ENCODE measurements at regions not wholly inside any gene's neighbourhood (a gene's known extent, or its start where the extent isn't known, plus 50 kb on each side); places are given as distances from the start of the nearest gene placed in this dataset.

- Histone ChIP-seq H3K36me3 (ENCODE audit: control insufficient read depth in 2 of 2, extremely low read depth in 1 of 2, insufficient read depth in 2 of 2, low read length in 2 of 2) (no peaks in the 10 kb centered on the region), H3K4me1 (ENCODE audit: control insufficient read depth, extremely low read depth, insufficient read depth, low read length) (no peaks in the 10 kb centered on the region), H3K9me3 (replicated peaks; ENCODE audit: control insufficient read depth, insufficient read depth, low read length) (no peaks in the 10 kb centered on the region), H4K20me1 (replicated peaks; ENCODE audit: control insufficient read depth, extremely low read depth, insufficient read depth, low read length) (no peaks in the 10 kb centered on the region), H3K9ac (replicated peaks; ENCODE audit: extremely low read depth, insufficient read depth, low read length) (no peak overlapping the region), H3K27ac (ENCODE audit: insufficient read depth, low read depth, low read length) (no peak overlapping the region), H2AFZ (ENCODE audit: low read depth, low read length) (no peak overlapping the region), H3K4me3 (replicated peaks in 1 of 3; ENCODE audit: insufficient read depth in 1 of 3, low read depth in 1 of 3, low read length in 3 of 3) (no peak overlapping the region), H3K9me1 (replicated peaks; ENCODE audit: control insufficient read depth, extremely low read depth, insufficient read depth, low read length) (no peaks in the 10 kb centered on the region), H3K79me2 (ENCODE audit: control insufficient read depth, insufficient read depth, low read length) (no peaks in the 10 kb centered on the region), H3K4me2 (ENCODE audit: insufficient read depth, low read length) (no peak overlapping the region), H3K27me3 (ENCODE audit: control insufficient read depth in 2 of 2, insufficient read depth in 2 of 2, low read length in 2 of 2) (no peaks in the 10 kb centered on the region)
- DNase-seq (ENCODE audit: low read depth, low spot score), result no peak
- POLR2A ChIA-PET, result no interaction called here
- FAIRE-seq, result no peak
- dilution Hi-C loops (cut with MboI; ENCODE audit: extremely low pct_ligation_motif_present, low sequenced_read_pairs) (no loop called here), intact Hi-C loops (cut with micrococcal nuclease) (no loop called here)
- CTCF ChIA-PET, result no interaction called here
- BruUV-seq (replicated peaks), result no TSS peak
- no peak for TF ChIP-seq JUN (IDR thresholded peaks at IDR 0.05; ENCODE audit: borderline replicate concordance, insufficient read depth, insufficient read length, low read depth)
- TF ChIP-seq CTCF (IDR thresholded peaks at IDR 0.05; ENCODE audit: extremely low read depth in 1 of 2, insufficient read depth in 1 of 2, low read depth in 1 of 2, low read length in 2 of 2), result no peak
- TF ChIP-seq MYC (IDR thresholded peaks at IDR 0.05; ENCODE audit: low read depth, low read length), result no peak
- no peak for TF ChIP-seq POLR2AphosphoS5 (IDR thresholded peaks at IDR 0.05; ENCODE audit: insufficient read depth, low read depth, low read length)
- no peak for TF ChIP-seq EZH2 (IDR thresholded peaks at IDR 0.05; ENCODE audit: borderline replicate concordance, low read depth, low read length, severe bottlenecking)
- no peak for TF ChIP-seq GATA2 (IDR thresholded peaks at IDR 0.05; ENCODE audit: insufficient read depth, insufficient read length, low read depth, low read length)
- TF ChIP-seq POLR2A (IDR thresholded peaks at IDR 0.05; ENCODE audit: low read depth, low read length), result no peak
- TF ChIP-seq FOS (IDR thresholded peaks at IDR 0.05; ENCODE audit: borderline replicate concordance, insufficient read depth, low read length), result no peak
- TF ChIP-seq MAX (IDR thresholded peaks at IDR 0.05; ENCODE audit: insufficient read depth, insufficient read length), result no peak
Observed at GRCh38 chr17:53449324-53449723, 373.4 kb upstream of the KIF2B start.
